ENCODE measurements at regions not wholly inside any gene's neighbourhood (a gene's known extent, or its start where the extent isn't known, plus 50 kb on each side); places are given as distances from the start of the nearest gene placed in this dataset.

- no peak for TF ChIP-seq CTCF (IDR thresholded peaks at IDR 0.05)
- TF ChIP-seq POLR2A (IDR thresholded peaks at IDR 0.05), result no peak
- Histone ChIP-seq H3K4me1 (no peaks in the 10 kb centered on the region), H3K27ac (no peak overlapping the region), H3K9me3 (no peaks in the 10 kb centered on the region), H3K27me3 (no peaks in the 10 kb centered on the region), H3K4me3 (no peak overlapping the region), H3K36me3 (no peaks in the 10 kb centered on the region)
- intact Hi-C loops (cut with DNase I), result no loop called here
- ATAC-seq (no peak), DNase-seq (no peak)
- WGBS (ENCODE audit: insufficient coverage, low coverage, low lambda C conversion rate, missing lambda C conversion rate), result 73% methylated on average over 2 of the region's 2 CpGs
Observed at GRCh38 chr3:72003936-72004335, 219.0 kb upstream of the PROK2 start.

GRCh38 chr3:72001758-72002157 is 216.8 kb upstream of the PROK2 start:
- intact Hi-C loops (cut with DNase I), result no loop called here
- no peak for DNase-seq
- Histone ChIP-seq H3K9me3 (no peaks in the 10 kb centered on the region), H3K27me3 (no peaks in the 10 kb centered on the region), H3K4me3 (no peak overlapping the region), H3K36me3 (no peaks in the 10 kb centered on the region), H3K27ac (no peak overlapping the region), H3K4me1 (no peaks in the 10 kb centered on the region)
- no peak for TF ChIP-seq POLR2A (IDR thresholded peaks at IDR 0.05)
- no peak for TF ChIP-seq CTCF (IDR thresholded peaks at IDR 0.05)
- no peak for ATAC-seq
- 60% methylated on average over 3 of the region's 3 CpGs for WGBS (ENCODE audit: insufficient coverage, low coverage, low lambda C conversion rate, missing lambda C conversion rate)

GRCh38 chr3:71998995-71999673 is 214.2 kb upstream of the PROK2 start:
- Histone ChIP-seq H3K36me3 (no peaks in the 10 kb centered on the region), H3K9me3 (no peaks in the 10 kb centered on the region), H3K27me3 (no peaks in the 10 kb centered on the region), H3K27ac (no peak overlapping the region), H3K4me3 (no peak overlapping the region), H3K4me1 (no peaks in the 10 kb centered on the region)
- no peak for DNase-seq
- no peak for ATAC-seq
- TF ChIP-seq POLR2A (IDR thresholded peaks at IDR 0.05) (no peak), CTCF (IDR thresholded peaks at IDR 0.05) (no peak)
- 69% methylated on average over 3 of the region's 3 CpGs for WGBS (ENCODE audit: insufficient coverage, low coverage, low lambda C conversion rate, missing lambda C conversion rate)
- intact Hi-C loops (cut with DNase I), result no loop called here

GRCh38 chr3:71997066-71997653 is 212.2 kb upstream of the PROK2 start:
- H3K27ac ChIP-seq, result no peak overlapping the region
- H3K4me3 ChIP-seq, result no peak overlapping the region
- no peaks in the 10 kb centered on the region for H3K9me3 ChIP-seq
- DNase-seq, result no peak
- ATAC-seq, result no peak
- 70% methylated on average over 4 of the region's 4 CpGs for WGBS (ENCODE audit: insufficient coverage, low coverage, low lambda C conversion rate, missing lambda C conversion rate)
- intact Hi-C loops (cut with DNase I), result no loop called here
- TF ChIP-seq CTCF (IDR thresholded peaks at IDR 0.05) (no peak), POLR2A (IDR thresholded peaks at IDR 0.05) (no peak)
- no peaks in the 10 kb centered on the region for H3K27me3 ChIP-seq
- H3K4me1 ChIP-seq, result no peaks in the 10 kb centered on the region
- H3K36me3 ChIP-seq, result no peaks in the 10 kb centered on the region

Measured in right lobe of liver (tissue), 6 donors.